Breast epithelium (tissue), 4 donors: ENCODE measurements at regions not wholly inside any gene's neighbourhood (a gene's known extent, or its start where the extent isn't known, plus 50 kb on each side); places are given as distances from the start of the nearest gene placed in this dataset.
A peak's percentile ranks its signal among the peaks of the same experiment; 100 is the strongest.

Source experiments
- DNase-seq, 2 donors: peaks; one replicate each; pipeline ENCODE4 v3.0.0-alpha.2; 2019; ENCODE audit warnings: low spot score in 2 of 2
- H3K27ac ChIP-seq, 2 donors: fragments of 200-600 bp; sonication (generic) in 1 of 2; one replicate each; pipeline ENCODE4 v1.5.1; 2016 to 2019; ENCODE audit warnings: mild to moderate bottlenecking in 1 of 2
- H3K27me3 ChIP-seq, 2 donors: fragments of 200-600 bp; sonication (generic) in 1 of 2; one replicate each; pipeline versions ENCODE4 v1.5.1 to v1.6.0; 2017 to 2019; ENCODE audit warnings: control low read depth in 1 of 2, mild to moderate bottlenecking in 1 of 2
- H3K36me3 ChIP-seq: fragments of 200-600 bp; one replicate; pipeline ENCODE4 v1.5.1; 2019
- H3K4me1 ChIP-seq, 2 donors: fragments of 200-600 bp; sonication (generic); one replicate each; pipeline ENCODE4 v1.5.1; 2016 to 2019; ENCODE audit warnings: control low read depth in 1 of 2
- H3K4me3 ChIP-seq, 3 donors: fragments of 200-600 bp; sonication (generic); 1 replicate in 2 of 3; 2 replicates in 1 of 3; pipeline ENCODE4 v1.5.1; 2016 to 2019; ENCODE audit warnings: mild to moderate bottlenecking in 3 of 3, moderate library complexity in 2 of 3
- H3K9me3 ChIP-seq, 2 donors: fragments of 200-600 bp; sonication (generic) in 1 of 2; one replicate each; pipeline ENCODE4 v1.5.1; 2016 to 2019; ENCODE audit warnings: control low read depth in 1 of 2
- CTCF ChIP-seq, 3 donors: fragments of 450-650 bp; IDR thresholded peaks; one replicate each; pipeline ENCODE4 v1.5.1; 2016 to 2017; ENCODE audit warnings: antibody characterized with exemption in 3 of 3, mild to moderate bottlenecking in 3 of 3, moderate library complexity in 3 of 3
- POLR2A ChIP-seq: fragments of 450-650 bp; IDR thresholded peaks from one replicate; pipeline ENCODE4 v1.6.1; 2016; ENCODE audit warnings: antibody characterized with exemption, mild to moderate bottlenecking, moderate library complexity
- POLR2AphosphoS5 ChIP-seq, 3 donors: sonication (generic); formaldehyde crosslinking; IDR thresholded peaks; one replicate each; pipeline ENCODE4 v1.6.1; 2017; ENCODE audit warnings: antibody characterized with exemption in 3 of 3
- intact Hi-C: fragments of 100-400 bp; cut with DNase I; formaldehyde crosslinking; loops from one replicate; pipeline ENCODE4 v1.15.1; 2023; ENCODE audit warnings: low total_unique reads

DNA sequence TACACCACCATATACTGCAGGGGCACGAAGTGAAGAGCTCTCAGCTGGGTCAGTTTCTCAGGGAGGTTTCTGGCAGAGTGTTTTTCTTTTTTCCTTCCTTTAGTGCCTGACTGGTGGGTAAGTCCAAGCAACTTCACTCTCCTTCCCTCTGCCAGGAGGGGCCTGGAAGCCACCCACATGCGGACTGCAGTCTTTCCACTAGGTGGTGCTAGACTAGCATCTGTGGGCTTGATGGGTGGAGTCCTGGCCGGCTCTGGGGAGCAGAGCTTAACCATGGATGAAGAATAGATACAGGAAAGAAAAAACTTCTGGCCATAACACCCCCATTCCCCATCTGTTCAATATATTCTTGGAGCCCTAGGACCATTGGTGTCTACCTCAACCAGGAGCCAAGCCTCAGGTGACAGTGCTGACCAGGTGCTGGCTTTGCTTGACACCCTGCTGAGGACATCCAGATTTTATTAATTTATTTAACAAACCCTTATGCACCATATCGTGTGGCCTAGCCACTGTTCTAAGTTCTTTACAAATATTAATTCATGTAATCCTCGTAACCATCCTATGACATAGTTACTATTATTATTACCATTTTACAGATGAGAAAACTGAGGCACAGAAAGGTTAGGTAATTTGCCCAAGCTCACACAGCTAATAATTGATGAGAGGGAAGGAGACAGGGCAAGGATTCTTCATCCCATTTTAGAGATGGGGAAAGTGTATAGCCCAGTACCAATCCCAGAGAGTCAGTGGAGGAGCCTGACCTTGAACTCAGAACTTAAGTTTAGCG, 126.7 kb upstream of the CSF3R start:
- Histone ChIP-seq H3K4me1 (no peaks in the 10 kb centered on the region), H3K4me3 (no peak overlapping the region), H3K27ac (no peak overlapping the region), H3K9me3 (no peaks in the 10 kb centered on the region), H3K36me3 (no peaks in the 10 kb centered on the region), H3K27me3 (peaks cover 0 to 20% of the 10 kb centered on the region in 2 donors)
- peak in 2 of 3 donors; percentile 10 to 40 for TF ChIP-seq CTCF (IDR thresholded peaks at IDR 0.05)
- no peak for TF ChIP-seq POLR2A
- peak in 1 of 2 donors; percentile 18 for DNase-seq
- intact Hi-C loops: no loop called here

- no peak overlapping the region for H3K4me3 ChIP-seq
- intact Hi-C loops: no loop called here
- H3K36me3 ChIP-seq: no peaks in the 10 kb centered on the region
- no peak overlapping the region for H3K27ac ChIP-seq
- TF ChIP-seq CTCF (IDR thresholded peaks at IDR 0.05): no peak
- no peak for DNase-seq
- H3K9me3 ChIP-seq: no peaks in the 10 kb centered on the region
- no peaks in the 10 kb centered on the region for H3K4me1 ChIP-seq
- H3K27me3 ChIP-seq: peaks cover 0 to 18% of the 10 kb centered on the region in 2 donors
Observed at GRCh38 chr1:36608272-36608671, 125.6 kb upstream of the CSF3R start.

DNA sequence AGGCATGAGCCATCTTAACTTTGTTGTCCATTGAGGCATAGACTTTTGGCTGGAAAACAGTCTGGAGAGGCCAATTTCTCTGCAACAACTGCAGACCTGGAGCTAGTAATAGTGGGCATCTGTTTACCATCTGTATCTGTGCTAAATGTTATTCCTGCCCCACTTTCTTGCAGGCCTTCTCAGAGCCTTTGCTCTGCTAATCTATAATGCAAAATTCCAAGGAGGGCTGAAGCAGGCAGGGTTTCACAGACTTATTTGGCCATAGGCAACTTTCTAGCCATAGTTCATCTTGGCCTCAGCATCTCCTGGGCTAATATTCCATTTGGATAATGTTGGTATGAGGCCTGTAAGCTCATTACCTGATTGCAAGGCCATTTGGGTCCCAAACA, 124.5 kb upstream of the CSF3R start:
- no peaks in the 10 kb centered on the region for H3K36me3 ChIP-seq
- DNase-seq: no peak
- H3K4me3 ChIP-seq: no peak overlapping the region
- no peaks in the 10 kb centered on the region for H3K9me3 ChIP-seq
- no peak overlapping the region for H3K27ac ChIP-seq
- TF ChIP-seq CTCF (IDR thresholded peaks at IDR 0.05) (no peak), POLR2A (no peak)
- H3K4me1 ChIP-seq: no peaks in the 10 kb centered on the region
- intact Hi-C loops: no loop called here
- peaks cover 0 to 16% of the 10 kb centered on the region in 2 donors for H3K27me3 ChIP-seq

- Histone ChIP-seq H3K27me3 (peaks cover 0 to 12% of the 10 kb centered on the region in 2 donors), H3K27ac (no peak overlapping the region), H3K36me3 (no peaks in the 10 kb centered on the region), H3K4me1 (no peaks in the 10 kb centered on the region), H3K9me3 (no peaks in the 10 kb centered on the region), H3K4me3 (no peak overlapping the region)
- intact Hi-C loops: no loop called here
- no peak for DNase-seq
- no peak for TF ChIP-seq POLR2A
- TF ChIP-seq CTCF (IDR thresholded peaks at IDR 0.05): no peak
- TF ChIP-seq POLR2AphosphoS5 (IDR thresholded peaks at IDR 0.05): no peak
Observed at GRCh38 chr1:36606641-36607262, 124.0 kb upstream of the CSF3R start.

DNA sequence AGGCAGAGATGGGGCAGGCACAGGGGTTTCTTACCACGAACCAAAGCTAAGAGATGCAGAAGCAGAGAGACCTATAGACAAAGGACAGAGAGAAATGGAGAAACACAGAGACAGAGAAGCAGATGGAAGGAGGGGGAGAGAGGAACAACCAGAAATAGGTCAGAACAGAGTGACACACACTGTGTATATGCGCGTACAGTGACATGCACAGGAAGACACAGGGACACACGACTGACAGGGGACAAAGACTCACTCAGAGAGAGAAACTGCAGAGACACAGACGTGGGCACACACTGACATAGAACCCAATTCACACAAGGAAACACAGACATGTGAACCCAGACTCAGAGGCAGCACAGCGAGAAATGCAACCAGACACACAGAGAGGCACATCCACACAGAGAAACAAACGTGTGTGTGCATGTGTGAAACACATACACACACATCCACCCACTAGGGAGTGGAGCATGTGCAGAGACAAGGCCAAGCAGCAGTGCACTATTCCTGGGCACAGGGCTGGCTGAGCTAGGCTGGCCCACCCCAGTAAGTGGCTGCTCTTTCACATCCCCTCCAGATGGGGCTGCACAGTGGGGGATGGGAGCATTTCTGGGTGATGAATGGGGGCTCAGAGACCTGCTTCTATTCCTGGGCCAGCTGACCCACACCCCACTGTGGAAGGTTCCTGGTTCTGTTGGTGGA, 123.4 kb upstream of the CSF3R start:
- no peak for TF ChIP-seq POLR2A
- TF ChIP-seq POLR2AphosphoS5 (IDR thresholded peaks at IDR 0.05): no peak
- TF ChIP-seq CTCF (IDR thresholded peaks at IDR 0.05): no peak
- Histone ChIP-seq H3K27me3 (peaks cover 0 to 10% of the 10 kb centered on the region in 2 donors), H3K27ac (no peak overlapping the region), H3K4me3 (no peak overlapping the region), H3K9me3 (no peaks in the 10 kb centered on the region), H3K36me3 (no peaks in the 10 kb centered on the region), H3K4me1 (no peaks in the 10 kb centered on the region)
- no peak for DNase-seq
- intact Hi-C loops: no loop called here
